ENCODE measurements at regions not wholly inside any gene's neighbourhood (a gene's known extent, or its start where the extent isn't known, plus 50 kb on each side); places are given as distances from the start of the nearest gene placed in this dataset.

- DNase-seq (ENCODE audit: low read depth), result no peak
- no peak for TF ChIP-seq CTCF (conservative IDR thresholded peaks at IDR 0.05; ENCODE audit: low read depth, low read length)
- no peak overlapping the region for H3K4me3 ChIP-seq (ENCODE audit: low read depth, low read length)
Measured at GRCh38 chr2:12596771-12597170, 120.0 kb upstream of the TRIB2 start.

- H3K4me3 ChIP-seq (ENCODE audit: low read depth, low read length), result no peak overlapping the region
- DNase-seq (ENCODE audit: low read depth), result no peak
- TF ChIP-seq CTCF (conservative IDR thresholded peaks at IDR 0.05; ENCODE audit: low read depth, low read length), result no peak
Measured at GRCh38 chr2:12597610-12598009, 119.1 kb upstream of the TRIB2 start.

DNA sequence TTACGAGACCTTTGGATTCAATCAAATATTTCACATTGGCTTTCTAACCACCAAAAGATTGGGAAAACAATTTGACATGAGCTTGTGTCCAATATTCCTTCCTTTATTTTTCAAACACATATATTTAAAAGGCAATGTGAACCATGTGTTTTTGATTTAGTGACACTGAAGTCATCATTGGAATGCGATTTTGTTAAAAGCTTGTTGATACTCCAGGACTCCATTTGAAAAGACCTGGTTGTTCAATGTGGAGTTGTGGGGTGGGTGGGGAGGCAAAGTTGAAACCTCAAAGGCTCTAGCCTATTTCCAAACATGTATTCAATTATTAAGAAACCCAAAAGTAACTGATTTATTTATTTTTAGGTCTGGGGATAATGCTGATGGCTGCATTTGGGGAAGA lies 114.1 kb upstream of the TRIB2 start:
- TF ChIP-seq CTCF (conservative IDR thresholded peaks at IDR 0.05; ENCODE audit: low read depth, low read length), result no peak
- no peak for DNase-seq (ENCODE audit: low read depth)
- H3K4me3 ChIP-seq (ENCODE audit: low read depth, low read length), result no peak overlapping the region

GRCh38 chr2:12603781-12604295 lies 112.9 kb upstream of the TRIB2 start:
- H3K4me3 ChIP-seq (ENCODE audit: low read depth, low read length), result no peak overlapping the region
- no peak for DNase-seq (ENCODE audit: low read depth)
- TF ChIP-seq CTCF (conservative IDR thresholded peaks at IDR 0.05; ENCODE audit: low read depth, low read length), result no peak

DNA sequence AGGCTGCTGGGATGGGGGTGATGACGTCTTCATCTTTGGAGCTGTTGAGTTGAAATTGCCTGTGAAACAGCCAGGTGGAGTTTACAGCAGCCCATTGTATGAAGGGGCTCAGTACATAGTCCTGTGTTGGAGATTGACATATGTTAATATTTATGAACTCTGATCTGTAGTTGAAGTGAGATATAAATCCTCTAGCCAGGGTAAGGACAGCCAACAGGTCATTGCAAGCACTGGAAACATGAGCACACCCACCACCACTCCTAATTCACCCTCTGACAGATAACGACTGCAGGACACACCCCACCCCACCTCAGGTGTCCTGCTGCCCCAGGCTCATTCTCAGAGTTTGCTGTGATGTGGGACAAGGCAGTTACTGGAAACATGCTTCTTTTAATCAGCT lies 112.4 kb upstream of the TRIB2 start:
- no peak for TF ChIP-seq CTCF (conservative IDR thresholded peaks at IDR 0.05; ENCODE audit: low read depth, low read length)
- DNase-seq (ENCODE audit: low read depth), result no peak
- no peak overlapping the region for H3K4me3 ChIP-seq (ENCODE audit: low read depth, low read length)

DNA sequence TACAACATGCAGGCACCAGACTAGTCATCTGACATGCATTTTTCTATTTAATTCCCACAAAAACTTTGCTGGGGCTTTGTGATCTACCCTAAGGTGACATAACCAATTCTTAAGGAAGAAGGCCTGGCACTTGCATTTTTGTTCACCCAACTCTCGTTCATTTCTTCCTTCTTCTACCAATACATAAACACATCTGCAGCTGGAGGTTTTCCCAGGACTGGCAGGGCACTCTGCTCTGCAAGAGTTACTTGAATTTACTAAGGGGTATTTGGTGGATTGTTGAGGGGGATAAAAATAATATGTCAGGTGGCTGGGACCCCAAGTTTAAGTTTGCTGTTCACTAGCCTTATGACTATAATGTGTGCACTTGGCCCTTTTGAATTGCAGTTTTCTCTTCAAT lies 111.4 kb upstream of the TRIB2 start:
- TF ChIP-seq CTCF (conservative IDR thresholded peaks at IDR 0.05; ENCODE audit: low read depth, low read length), result no peak
- no peak for DNase-seq (ENCODE audit: low read depth)
- H3K4me3 ChIP-seq (ENCODE audit: low read depth, low read length), result no peak overlapping the region

DNA sequence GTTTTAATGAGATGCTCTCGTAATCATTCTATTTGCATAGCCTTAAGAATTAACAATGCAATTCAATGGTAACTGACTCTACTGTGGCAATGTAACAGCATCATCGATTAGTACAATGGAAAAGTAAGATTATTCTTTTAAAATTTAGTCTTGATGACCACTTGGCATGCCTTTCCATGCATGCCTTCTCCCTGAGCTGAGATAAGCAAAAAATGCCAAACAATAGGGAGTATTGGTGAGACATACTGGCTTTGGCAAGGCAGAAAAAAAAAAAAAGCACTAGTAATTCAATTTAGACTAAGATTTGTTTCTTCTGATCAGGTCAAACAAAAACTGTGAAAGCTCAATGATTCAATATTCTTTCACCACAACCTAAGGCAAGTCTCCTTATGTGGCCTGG lies 110.8 kb upstream of the TRIB2 start:
- no peak overlapping the region for H3K4me3 ChIP-seq (ENCODE audit: low read depth, low read length)
- TF ChIP-seq CTCF (conservative IDR thresholded peaks at IDR 0.05; ENCODE audit: low read depth, low read length), result no peak
- DNase-seq (ENCODE audit: low read depth), result no peak

Data from epithelial cell of proximal tubule (primary cell).